Trophoblast cell (in vitro differentiated cells and primary cell): ENCODE measurements at regions not wholly inside any gene's neighbourhood (a gene's known extent, or its start where the extent isn't known, plus 50 kb on each side); places are given as distances from the start of the nearest gene placed in this dataset.

Experiments
- DNase-seq, 2 donors: peaks; one replicate each; pipeline ENCODE4 v3.0.0-alpha.2; 2016
- H2AFZ ChIP-seq: 2 replicates; pipeline ENCODE4 v1.6.1; 2013; ENCODE audit warnings: low read length, moderate library complexity, mild to moderate bottlenecking; ENCODE audit not compliant: insufficient read depth, poor library complexity
- H2AK5ac ChIP-seq: 2 replicates; pipeline ENCODE4 v1.6.1; 2013; ENCODE audit warnings: mild to moderate bottlenecking, low read length
- H2BK120ac ChIP-seq: 2 replicates; pipeline ENCODE4 v1.6.1; 2013; ENCODE audit warnings: low read length, mild to moderate bottlenecking, moderate library complexity; ENCODE audit not compliant: insufficient read depth, poor library complexity
- H2BK12ac ChIP-seq: 2 replicates; pipeline ENCODE4 v1.6.1; 2013; ENCODE audit warnings: mild to moderate bottlenecking, low read length, moderate library complexity
- H2BK5ac ChIP-seq: 2 replicates; pipeline ENCODE4 v1.6.1; 2013; ENCODE audit warnings: low read length, low read depth, moderate library complexity, mild to moderate bottlenecking; ENCODE audit not compliant: poor library complexity
- H3K14ac ChIP-seq: 2 replicates; pipeline ENCODE4 v1.6.1; 2013; ENCODE audit warnings: mild to moderate bottlenecking, low read length
- H3K18ac ChIP-seq: 2 replicates; pipeline ENCODE4 v1.6.1; 2013; ENCODE audit warnings: mild to moderate bottlenecking, low read length
- H3K23ac ChIP-seq: 2 replicates; pipeline ENCODE4 v1.6.1; 2013; ENCODE audit warnings: low read length
- H3K27ac ChIP-seq: 2 replicates; pipeline ENCODE4 v1.5.1; 2013; ENCODE audit warnings: low read depth, mild to moderate bottlenecking, inconsistent platforms, low read length, moderate library complexity
- H3K27me3 ChIP-seq: 2 replicates; pipeline ENCODE4 v1.6.1; 2013; ENCODE audit warnings: inconsistent platforms, mild to moderate bottlenecking, low read length, moderate library complexity; ENCODE audit not compliant: insufficient read depth
- H3K36me3 ChIP-seq, 2 experiments: 1 replicate in 1 of 2; 2 replicates in 1 of 2; pipeline ENCODE4 v1.6.1; 2013; ENCODE audit warnings: low read length in 2 of 2, mild to moderate bottlenecking in 2 of 2, moderate library complexity in 1 of 2; ENCODE audit not compliant: insufficient read depth in 2 of 2, control insufficient read depth in 1 of 2
- H3K4ac ChIP-seq: 2 replicates; pipeline ENCODE4 v1.6.1; 2013; ENCODE audit warnings: low read depth, mild to moderate bottlenecking, low read length, moderate library complexity
- H3K4me1 ChIP-seq, 2 experiments: 1 replicate in 1 of 2; 2 replicates in 1 of 2; pipeline ENCODE4 v1.6.1; 2013; ENCODE audit warnings: low read length in 2 of 2, mild to moderate bottlenecking in 2 of 2, moderate library complexity in 1 of 2; ENCODE audit not compliant: insufficient read depth in 2 of 2, control insufficient read depth in 1 of 2
- H3K4me2 ChIP-seq: 2 replicates; pipeline ENCODE4 v1.6.1; 2013; ENCODE audit warnings: inconsistent platforms, mild to moderate bottlenecking, low read length, moderate library complexity
- H3K4me3 ChIP-seq: 2 replicates; pipeline ENCODE4 v1.5.1; 2013; ENCODE audit warnings: mild to moderate bottlenecking, low read depth, low read length, inconsistent platforms
- H3K79me1 ChIP-seq: one replicate; pipeline ENCODE4 v1.6.1; 2013; ENCODE audit warnings: low read length
- H3K79me2 ChIP-seq: 2 replicates; pipeline ENCODE4 v1.6.1; 2013; ENCODE audit warnings: low read length, mild to moderate bottlenecking; ENCODE audit not compliant: control insufficient read depth, insufficient read depth, poor library complexity
- H3K9ac ChIP-seq: 2 replicates; pipeline ENCODE4 v1.6.1; 2013; ENCODE audit warnings: mild to moderate bottlenecking, low read length
- H3K9me3 ChIP-seq: 2 replicates; pipeline ENCODE4 v1.6.1; 2013; ENCODE audit warnings: low read depth, mild to moderate bottlenecking, control low read depth, inconsistent platforms, low read length; ENCODE audit not compliant: insufficient read depth
- H4K12ac ChIP-seq: 2 replicates; pipeline ENCODE4 v1.6.1; 2013; ENCODE audit warnings: low read depth, mild to moderate bottlenecking, low read length, moderate library complexity
- H4K8ac ChIP-seq: 2 replicates; pipeline ENCODE4 v1.6.1; 2013; ENCODE audit warnings: low read depth, mild to moderate bottlenecking, low read length, moderate library complexity
- H4K91ac ChIP-seq: one replicate; pipeline ENCODE4 v1.6.1; 2013; ENCODE audit warnings: low read depth, mild to moderate bottlenecking, low read length, moderate library complexity
- WGBS: extraction: QIAGEN DNeasy Blood & Tissue Kit; methylation state at CpG from one replicate; pipeline ENCODE4 v1.1.7; 2013; ENCODE audit warnings: missing lambda C conversion rate; ENCODE audit not compliant: insufficient read length, insufficient coverage; ENCODE audit errors: extremely low coverage; 5-methylcytosine and 5-hydroxymethylcytosine counted together

DNA sequence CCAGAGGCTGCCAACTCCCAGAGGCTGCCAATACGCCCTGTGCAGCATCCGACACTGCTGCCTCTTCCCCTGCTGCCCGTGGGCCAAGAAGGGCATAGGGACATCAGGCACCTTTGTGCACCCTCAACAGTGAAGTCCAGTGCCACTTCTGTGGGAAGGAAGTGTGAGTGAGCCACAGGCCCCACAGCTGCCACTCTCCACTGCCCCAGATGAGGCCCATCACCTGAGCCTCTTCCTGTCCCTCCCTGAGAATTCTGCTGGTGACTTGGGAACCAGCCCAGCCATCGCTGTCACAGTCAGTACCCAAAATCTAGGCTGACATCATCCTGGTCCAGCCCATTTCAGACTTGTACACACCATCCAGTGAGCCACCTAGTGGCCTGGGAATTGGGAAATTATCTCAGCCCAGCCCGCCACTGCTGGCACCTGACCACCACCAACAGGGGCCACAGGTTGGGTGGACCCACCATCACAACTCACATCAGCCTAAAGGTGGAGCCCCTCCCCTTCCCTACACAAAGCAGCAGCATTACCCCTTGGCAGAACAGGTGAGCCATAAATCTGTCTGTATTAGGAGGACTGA is 733.9 kb upstream of the KLHL1 start:
- Histone ChIP-seq H3K4ac (no peak overlapping the region), H2AFZ (no peak overlapping the region), H3K9ac (no peak overlapping the region), H2BK5ac (no peak overlapping the region), H3K79me2 (no peaks in the 10 kb centered on the region), H2BK12ac (no peak overlapping the region), H3K27ac (no peak overlapping the region), H3K4me3 (no peak overlapping the region), H4K8ac (no peak overlapping the region), H4K12ac (no peak overlapping the region), H3K18ac (no peak overlapping the region), H3K9me3 (peaks cover 5% of the 10 kb centered on the region), H3K14ac (no peak overlapping the region), H3K4me1 (no peaks in the 10 kb centered on the region), H3K36me3 (no peaks in the 10 kb centered on the region), H3K27me3 (no peaks in the 10 kb centered on the region), H3K23ac (no peak overlapping the region), H2BK120ac (no peak overlapping the region), H3K79me1 (no peaks in the 10 kb centered on the region), H3K4me2 (no peak overlapping the region), H4K91ac (no peak overlapping the region), H2AK5ac (no peak overlapping the region)
- no CpG with 5 or more reads among the region's 5 CpGs for WGBS
- no peak for DNase-seq

DNA sequence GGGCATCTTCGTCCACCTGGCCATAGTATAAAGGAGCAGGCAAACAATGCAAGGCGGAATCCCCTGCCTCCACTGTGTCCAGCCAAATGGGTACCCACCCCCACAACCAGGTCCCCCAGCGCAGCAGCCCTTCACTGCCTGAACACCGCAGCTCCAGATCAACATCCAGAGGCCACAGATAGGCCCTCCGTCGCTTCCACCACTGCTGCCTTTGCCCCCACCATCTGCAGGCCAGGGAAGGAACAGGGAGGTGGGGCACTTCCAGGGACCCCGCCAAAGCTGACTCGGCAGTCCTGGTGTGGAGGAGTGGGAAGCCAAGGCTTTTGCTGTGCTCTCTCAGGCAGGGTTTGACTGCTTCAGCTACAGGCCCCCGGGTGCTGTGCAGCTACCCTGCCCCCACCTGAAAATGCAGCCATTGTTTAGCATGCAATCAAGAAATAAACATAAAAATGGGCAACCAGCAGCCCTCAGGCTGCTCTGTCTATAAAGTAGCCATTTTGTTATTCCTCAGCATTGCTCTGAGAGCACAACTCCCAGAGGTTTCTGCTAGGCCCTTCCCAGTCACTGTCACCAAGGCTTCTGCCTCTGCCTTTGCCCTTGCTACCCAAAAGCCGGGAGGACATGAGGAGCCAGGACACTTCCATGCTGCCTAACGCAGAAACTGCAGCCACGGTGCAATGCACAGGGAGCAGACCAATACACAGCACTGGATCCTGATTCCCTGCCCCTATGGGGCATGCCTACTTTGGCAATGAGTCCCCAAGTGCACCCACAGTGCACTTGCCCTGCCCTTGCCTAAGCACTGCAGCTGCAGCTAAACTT is 733.2 kb upstream of the KLHL1 start:
- DNase-seq: no peak
- no peaks in the 10 kb centered on the region for H3K36me3 ChIP-seq
- no peak overlapping the region for H2BK120ac ChIP-seq
- no peak overlapping the region for H3K4ac ChIP-seq
- H3K79me1 ChIP-seq: no peaks in the 10 kb centered on the region
- H3K9me3 ChIP-seq: peaks cover 5% of the 10 kb centered on the region
- peak overlapping the region; percentile 35 for H3K9ac ChIP-seq
- H3K27me3 ChIP-seq: no peaks in the 10 kb centered on the region
- H3K27ac ChIP-seq: no peak overlapping the region
- H2AK5ac ChIP-seq: no peak overlapping the region
- H3K14ac ChIP-seq: no peak overlapping the region
- H3K4me3 ChIP-seq: no peak overlapping the region
- no peak overlapping the region for H4K12ac ChIP-seq
- H3K18ac ChIP-seq: no peak overlapping the region
- H3K79me2 ChIP-seq: no peaks in the 10 kb centered on the region
- H4K8ac ChIP-seq: no peak overlapping the region
- no peak overlapping the region for H2BK12ac ChIP-seq
- no peak overlapping the region for H2BK5ac ChIP-seq
- peak overlapping the region; percentile 56 for H3K23ac ChIP-seq
- no peak overlapping the region for H4K91ac ChIP-seq
- no CpG with 5 or more reads among the region's 12 CpGs for WGBS
- H3K4me1 ChIP-seq: no peaks in the 10 kb centered on the region
- no peak overlapping the region for H3K4me2 ChIP-seq
- no peak overlapping the region for H2AFZ ChIP-seq

DNA sequence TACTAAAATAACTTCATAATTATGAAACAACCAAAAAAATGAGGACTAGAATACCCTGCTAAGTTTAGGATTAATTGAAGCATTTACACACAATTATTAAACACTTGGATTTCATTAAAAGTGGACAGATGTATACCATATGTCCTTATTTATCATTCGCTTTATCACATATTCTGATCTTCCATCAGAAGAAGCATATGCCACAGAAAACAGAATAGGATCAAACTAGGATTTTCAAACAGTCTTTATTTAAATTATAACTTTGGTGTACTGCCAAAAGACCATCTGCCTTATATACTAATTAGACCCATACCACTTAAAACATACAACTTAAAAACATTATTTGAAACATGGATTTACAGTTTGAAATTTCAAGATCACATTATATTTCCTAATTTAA is 727.1 kb upstream of the KLHL1 start:
- Histone ChIP-seq H4K91ac (no peak overlapping the region), H4K8ac (no peak overlapping the region), H4K12ac (no peak overlapping the region), H3K9me3 (no peaks in the 10 kb centered on the region), H3K27me3 (no peaks in the 10 kb centered on the region), H3K4ac (no peak overlapping the region), H3K23ac (no peak overlapping the region), H2BK5ac (no peak overlapping the region), H2BK120ac (no peak overlapping the region), H3K9ac (no peak overlapping the region), H3K4me2 (no peak overlapping the region), H3K14ac (no peak overlapping the region), H3K36me3 (no peaks in the 10 kb centered on the region), H3K18ac (no peak overlapping the region), H2AFZ (no peak overlapping the region), H3K4me3 (no peak overlapping the region), H3K4me1 (no peaks in the 10 kb centered on the region), H3K79me1 (no peaks in the 10 kb centered on the region), H3K79me2 (no peaks in the 10 kb centered on the region), H2AK5ac (no peak overlapping the region), H3K27ac (no peak overlapping the region), H2BK12ac (no peak overlapping the region)
- WGBS: no CpG with 5 or more reads among the region's 1 CpG
- no peak for DNase-seq

DNA sequence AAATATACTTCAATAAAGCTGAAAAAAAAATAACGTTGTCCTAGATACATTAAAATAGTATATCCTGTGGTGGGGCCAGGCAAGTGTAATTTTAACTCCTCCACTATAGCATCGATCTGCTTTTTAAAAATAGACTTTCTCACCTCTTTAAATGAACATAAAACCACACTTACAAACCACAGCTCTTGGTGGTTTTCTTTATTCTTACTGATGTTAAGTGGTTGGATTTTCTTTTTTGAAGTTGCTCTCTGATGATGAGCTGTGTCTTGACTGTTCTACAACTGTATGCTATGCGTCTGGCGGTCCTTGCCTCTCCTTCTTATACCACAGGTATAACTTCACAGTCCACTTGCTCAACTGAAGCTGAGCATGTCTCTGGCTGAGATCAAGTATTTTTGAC is 721.5 kb upstream of the KLHL1 start:
- no CpG with 5 or more reads among the region's 4 CpGs for WGBS
- Histone ChIP-seq H2BK5ac (no peak overlapping the region), H3K9me3 (no peaks in the 10 kb centered on the region), H4K8ac (no peak overlapping the region), H3K4me2 (no peak overlapping the region), H3K4ac (no peak overlapping the region), H3K36me3 (no peaks in the 10 kb centered on the region), H2BK12ac (no peak overlapping the region), H3K23ac (no peak overlapping the region), H3K4me1 (no peaks in the 10 kb centered on the region), H3K4me3 (no peak overlapping the region), H3K79me2 (no peaks in the 10 kb centered on the region), H3K9ac (no peak overlapping the region), H3K79me1 (no peaks in the 10 kb centered on the region), H3K14ac (no peak overlapping the region), H3K27ac (no peak overlapping the region), H2AFZ (no peak overlapping the region), H3K18ac (no peak overlapping the region), H2AK5ac (no peak overlapping the region), H4K12ac (no peak overlapping the region), H3K27me3 (no peaks in the 10 kb centered on the region), H2BK120ac (no peak overlapping the region), H4K91ac (no peak overlapping the region)
- no peak for DNase-seq
